PC-9 (cell line): ENCODE measurements at regions not wholly inside any gene's neighbourhood (a gene's known extent, or its start where the extent isn't known, plus 50 kb on each side); places are given as distances from the start of the nearest gene placed in this dataset.

Source experiments
- EZH2 ChIP-seq: fragments of 200-600 bp; sonication (generic); IDR thresholded peaks from 2 replicates; pipeline ENCODE4 v1.8.0; 2017; ENCODE audit warnings: antibody characterized with exemption, low read depth
- TF ChIP-seq, protein P1 (sequence below): fragments of 200-600 bp; sonication (generic); conservative IDR thresholded peaks from 2 replicates; pipeline ENCODE4 v1.6.1; 2017; ENCODE audit warnings: mixed run types, antibody characterized with exemption, mild to moderate bottlenecking, moderate library complexity

DNA sequence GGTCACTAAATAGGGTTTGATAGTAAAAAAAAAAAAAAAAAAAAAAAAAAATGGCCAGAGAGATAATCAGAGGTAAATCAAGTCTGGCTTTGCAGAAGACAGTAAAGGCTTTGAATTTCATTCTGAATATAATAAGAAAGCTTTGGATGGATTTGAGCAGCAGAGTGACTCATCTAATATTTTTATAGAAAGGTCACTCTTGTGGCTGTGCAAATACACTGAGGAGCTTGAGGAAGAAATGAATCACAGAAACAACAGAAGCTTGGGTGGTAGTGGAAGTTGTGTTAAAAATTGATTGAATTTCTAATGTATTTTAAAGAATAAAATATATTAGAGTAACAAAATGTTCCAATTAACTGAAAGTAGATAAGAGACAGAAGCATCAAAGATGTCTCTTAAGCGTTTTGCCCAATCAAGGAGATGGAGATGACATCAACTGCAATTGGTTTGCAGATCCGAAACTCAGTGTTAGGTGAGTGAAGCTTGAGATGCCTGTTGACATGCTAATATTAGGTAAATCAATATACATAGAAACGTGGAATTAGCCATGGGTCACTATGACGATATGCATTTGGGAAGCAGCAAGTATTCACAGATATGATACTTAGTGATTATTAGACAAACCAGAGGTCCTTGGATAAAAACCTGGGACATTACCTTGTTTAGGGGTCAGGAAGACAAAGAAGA lies 280.5 kb downstream of the GPM6A start:
- TF ChIP-seq, protein P1, sequence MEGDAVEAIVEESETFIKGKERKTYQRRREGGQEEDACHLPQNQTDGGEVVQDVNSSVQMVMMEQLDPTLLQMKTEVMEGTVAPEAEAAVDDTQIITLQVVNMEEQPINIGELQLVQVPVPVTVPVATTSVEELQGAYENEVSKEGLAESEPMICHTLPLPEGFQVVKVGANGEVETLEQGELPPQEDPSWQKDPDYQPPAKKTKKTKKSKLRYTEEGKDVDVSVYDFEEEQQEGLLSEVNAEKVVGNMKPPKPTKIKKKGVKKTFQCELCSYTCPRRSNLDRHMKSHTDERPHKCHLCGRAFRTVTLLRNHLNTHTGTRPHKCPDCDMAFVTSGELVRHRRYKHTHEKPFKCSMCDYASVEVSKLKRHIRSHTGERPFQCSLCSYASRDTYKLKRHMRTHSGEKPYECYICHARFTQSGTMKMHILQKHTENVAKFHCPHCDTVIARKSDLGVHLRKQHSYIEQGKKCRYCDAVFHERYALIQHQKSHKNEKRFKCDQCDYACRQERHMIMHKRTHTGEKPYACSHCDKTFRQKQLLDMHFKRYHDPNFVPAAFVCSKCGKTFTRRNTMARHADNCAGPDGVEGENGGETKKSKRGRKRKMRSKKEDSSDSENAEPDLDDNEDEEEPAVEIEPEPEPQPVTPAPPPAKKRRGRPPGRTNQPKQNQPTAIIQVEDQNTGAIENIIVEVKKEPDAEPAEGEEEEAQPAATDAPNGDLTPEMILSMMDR: no peak
- no peak for TF ChIP-seq EZH2
